Dermis blood vessel endothelial cell (primary cell): ENCODE measurements at regions not wholly inside any gene's neighbourhood (a gene's known extent, or its start where the extent isn't known, plus 50 kb on each side); places are given as distances from the start of the nearest gene placed in this dataset.
"Not testable (repeated sequence)": the region's sequence is repeated elsewhere in the genome, so short reads cannot be mapped to it uniquely, and the experiment has no call there.

Source experiments
- DNase-seq: peaks from one replicate; pipeline ENCODE4 v3.0.0; 2010

- DNase-seq: not testable (repeated sequence)
Observed at GRCh38 chr4:186847429-186848131, 123.9 kb upstream of the FAT1 start.

DNA sequence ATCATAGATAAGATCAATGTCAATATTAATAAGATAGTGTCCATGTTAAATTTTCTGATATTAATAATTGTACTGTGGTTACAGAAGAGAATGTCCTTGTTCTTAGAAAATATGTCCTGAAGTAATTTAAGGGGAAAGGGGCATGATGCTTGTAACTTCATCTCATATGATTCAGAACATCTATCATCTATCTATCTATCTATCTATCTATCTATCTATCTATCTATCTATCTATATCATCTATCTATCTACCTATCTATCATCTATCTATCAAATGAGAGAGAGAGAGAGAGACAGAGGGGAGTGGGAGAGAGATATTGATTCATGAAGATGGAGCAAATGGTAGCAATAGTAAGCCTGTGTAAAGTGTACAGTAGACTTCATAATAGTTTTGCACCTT is 124.8 kb upstream of the FAT1 start:
- DNase-seq: no peak

DNA sequence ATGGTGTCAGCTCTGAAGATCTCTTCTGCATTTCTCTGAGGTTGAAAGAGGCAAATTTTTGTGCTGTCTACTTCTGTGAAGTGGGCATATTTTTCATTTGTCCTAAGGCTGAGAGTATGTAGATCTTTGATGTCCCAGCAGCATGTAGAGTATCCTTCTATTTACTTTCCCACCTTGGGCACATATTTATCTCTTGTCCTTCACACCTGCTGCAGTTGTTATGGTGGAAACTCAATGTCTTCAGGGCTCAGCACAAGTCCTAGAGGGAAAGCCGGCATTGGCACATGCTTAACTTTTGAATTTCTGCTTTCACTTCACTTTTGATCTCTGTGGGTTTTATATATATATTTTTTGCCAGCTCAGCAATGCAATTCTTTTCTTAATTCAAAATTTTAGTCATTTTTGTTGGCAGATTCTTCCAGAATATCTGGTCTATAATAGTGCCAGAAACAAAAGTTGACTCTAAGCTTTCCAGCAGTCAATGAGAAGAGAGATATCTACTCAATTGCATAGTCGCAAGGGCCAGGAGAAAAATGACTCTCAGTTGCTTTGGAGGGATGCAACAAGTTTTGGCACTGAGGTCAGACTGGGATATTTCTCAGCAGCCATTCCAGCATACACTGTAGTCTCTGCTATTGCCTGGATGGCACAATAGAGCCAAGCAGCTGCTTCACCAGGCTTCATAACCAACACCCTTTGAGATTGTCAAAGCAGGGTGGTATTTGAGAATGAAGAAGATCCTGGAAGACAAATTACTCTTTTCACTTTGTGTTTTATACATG is 127.8 kb upstream of the FAT1 start:
- DNase-seq: no peak

DNA sequence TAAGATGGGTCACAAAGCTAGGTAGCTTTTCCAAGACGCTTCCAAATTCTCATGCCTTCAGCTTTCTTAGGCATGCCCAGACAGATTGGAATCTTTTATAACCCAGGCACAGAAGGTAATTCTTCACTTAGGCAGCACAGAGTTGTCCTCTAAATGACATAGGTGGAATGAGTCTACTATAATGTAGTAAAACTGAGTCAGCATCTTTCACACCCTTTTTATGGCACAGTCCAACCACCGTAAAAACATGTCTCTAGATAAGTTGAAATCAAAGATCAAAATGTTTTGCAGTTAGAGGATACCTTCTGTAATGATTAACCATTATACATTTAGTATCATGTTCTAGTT is 128.4 kb upstream of the FAT1 start:
- DNase-seq: no peak

DNA sequence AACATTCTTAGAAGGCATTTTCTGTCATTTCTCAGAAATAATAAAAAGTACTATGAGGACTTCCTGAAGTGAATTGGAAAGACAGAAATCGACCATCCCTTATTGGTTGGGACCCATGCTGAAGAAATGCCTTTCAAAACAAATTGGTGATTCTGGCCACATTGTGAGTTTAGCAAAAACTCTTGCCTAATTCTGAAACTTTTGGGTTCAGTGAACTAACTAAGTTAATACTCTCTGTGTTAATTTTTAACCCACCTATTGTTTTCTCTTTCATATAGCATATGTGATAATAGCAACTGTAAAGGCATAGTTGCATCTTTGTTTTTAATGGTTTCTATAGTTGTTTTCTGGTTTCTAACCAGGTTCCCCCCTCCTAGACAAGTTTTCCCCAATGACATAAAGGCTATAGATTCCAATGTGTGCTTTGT is 129.3 kb upstream of the FAT1 start:
- DNase-seq: no peak

- no peak for DNase-seq
Observed at GRCh38 chr4:186854256-186854655, 130.6 kb upstream of the FAT1 start.

DNA sequence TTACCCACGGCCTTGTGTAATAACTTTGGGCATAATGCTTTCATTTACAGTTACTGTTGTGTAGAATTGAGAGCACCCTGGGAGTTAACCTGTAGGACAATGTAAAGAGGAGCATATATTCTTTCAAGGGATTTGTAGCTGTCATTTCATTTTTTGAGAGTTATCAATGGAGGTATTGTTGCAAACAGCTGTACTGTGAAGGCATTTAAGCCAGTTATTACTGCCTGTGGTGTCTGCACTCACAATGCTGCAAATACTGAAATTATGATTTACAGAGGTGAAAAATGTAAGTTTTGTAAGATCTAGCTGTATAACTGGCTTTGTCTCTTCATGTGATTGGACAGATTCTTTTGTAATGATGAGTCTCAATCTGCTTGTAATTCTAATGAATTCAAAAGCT is 131.5 kb upstream of the FAT1 start:
- DNase-seq: no peak

DNA sequence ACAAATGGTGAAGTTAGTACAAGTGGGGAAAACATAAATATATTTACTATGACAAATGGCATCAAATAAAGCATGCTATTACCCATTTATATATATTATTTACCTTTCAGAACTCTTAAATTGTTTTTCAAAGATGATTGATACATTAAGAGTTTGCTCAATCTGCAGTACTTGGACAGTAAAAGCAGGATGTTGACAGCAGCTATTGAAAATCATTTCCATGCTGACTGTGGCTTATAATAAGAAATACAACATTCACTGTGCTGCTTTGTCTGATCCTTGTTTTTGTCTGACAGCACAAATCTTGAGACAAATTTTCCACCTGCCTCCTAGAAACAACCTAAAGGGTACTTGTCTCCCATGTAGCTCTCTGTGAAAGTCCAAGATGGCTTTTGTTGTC is 134.1 kb upstream of the FAT1 start:
- no peak for DNase-seq

- no peak for DNase-seq
Observed at GRCh38 chr4:186858355-186858754, 134.7 kb upstream of the FAT1 start.

DNA sequence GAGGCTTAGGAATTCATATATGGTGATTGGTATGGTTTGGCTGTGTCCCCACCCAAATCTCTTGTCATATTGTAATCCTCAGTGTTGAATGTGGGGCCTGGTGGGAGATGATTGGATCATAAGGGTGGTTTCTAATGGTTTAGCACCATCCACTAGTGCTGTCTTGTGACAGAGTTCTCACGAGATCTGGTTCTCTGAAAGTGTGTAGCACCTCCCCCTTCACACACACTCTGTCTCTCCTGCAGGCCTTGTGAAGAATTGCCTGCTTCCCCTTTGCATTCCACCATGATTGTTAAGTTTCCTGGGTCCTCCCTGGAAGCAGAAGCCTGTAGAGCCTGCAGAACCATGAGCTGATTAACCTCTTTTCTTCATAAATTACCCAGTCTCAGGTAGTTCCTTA is 135.8 kb upstream of the FAT1 start:
- no peak for DNase-seq

DNA sequence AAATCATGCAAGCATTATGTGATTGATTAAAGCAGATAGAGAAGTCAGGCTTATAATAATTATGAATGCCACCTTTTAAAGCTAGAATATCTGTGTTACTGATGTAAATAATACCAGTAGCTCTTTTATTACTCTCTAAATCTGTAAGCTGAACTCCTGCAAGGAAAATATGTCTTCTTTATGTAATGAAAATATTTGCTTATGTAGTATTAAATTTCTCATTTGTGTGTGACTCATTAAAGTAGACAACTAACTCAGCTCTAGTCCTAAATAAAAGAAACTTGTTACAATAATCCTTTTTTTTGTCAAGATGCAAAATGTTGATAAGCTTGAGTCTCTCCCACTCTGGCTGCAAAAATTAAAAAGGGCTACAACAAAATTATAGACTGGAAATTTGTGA is 137.7 kb upstream of the FAT1 start:
- no peak for DNase-seq

DNA sequence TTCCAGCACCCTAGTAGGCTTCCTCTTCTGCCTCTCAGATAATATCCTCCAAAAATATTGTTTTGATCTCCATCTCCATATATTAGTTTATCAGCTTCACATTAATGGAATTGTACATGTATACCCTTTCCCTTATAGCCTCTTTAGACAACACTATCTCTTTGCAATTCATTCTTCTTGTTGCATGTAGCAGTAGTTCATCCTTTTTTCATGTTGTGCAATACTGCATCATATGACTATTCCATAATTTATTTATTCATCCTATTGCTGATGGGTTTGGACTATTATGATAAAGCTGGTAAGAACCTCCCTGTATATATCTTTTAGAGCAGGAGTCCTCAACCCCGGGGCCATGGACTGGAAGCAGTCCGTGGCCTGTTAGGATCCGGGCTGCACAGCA is 148.2 kb upstream of the FAT1 start:
- DNase-seq: no peak

GRCh38 chr4:186873095-186873494 is 149.4 kb upstream of the FAT1 start:
- not testable (repeated sequence) for DNase-seq

GRCh38 chr4:186875476-186875875 is 151.8 kb upstream of the FAT1 start:
- no peak for DNase-seq

DNA sequence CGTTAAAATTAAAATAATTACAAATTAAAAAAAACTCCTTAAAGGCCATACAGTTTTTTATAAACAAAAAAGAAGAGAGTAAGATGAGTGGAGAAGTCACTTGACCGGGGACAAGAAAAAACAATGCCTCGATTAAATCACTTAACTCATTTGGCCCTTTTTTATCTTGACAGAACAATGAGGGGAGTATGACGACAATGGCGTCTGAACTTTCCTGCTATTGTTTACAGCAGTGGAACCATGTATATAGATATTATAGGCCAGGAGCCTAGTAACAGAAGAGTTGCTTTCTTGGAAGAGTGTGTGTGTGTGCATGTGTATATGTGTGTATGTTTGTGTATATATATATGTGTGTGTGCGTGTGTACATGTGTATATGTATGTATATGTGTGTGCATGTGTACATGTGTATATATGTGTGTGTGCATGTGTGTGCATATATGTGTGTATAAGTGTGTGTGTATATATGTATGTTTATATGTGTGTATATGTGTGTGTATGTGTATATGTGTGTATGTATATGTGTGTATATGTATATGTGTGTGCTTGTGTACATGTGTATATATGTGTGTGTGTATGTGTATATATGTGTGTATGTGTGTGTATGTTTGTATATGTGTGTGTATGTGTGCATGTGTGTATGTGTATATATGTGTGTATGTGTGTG is 153.4 kb upstream of the FAT1 start:
- DNase-seq: no peak

GRCh38 chr4:186878203-186878776 is 154.6 kb upstream of the FAT1 start:
- DNase-seq: no peak

DNA sequence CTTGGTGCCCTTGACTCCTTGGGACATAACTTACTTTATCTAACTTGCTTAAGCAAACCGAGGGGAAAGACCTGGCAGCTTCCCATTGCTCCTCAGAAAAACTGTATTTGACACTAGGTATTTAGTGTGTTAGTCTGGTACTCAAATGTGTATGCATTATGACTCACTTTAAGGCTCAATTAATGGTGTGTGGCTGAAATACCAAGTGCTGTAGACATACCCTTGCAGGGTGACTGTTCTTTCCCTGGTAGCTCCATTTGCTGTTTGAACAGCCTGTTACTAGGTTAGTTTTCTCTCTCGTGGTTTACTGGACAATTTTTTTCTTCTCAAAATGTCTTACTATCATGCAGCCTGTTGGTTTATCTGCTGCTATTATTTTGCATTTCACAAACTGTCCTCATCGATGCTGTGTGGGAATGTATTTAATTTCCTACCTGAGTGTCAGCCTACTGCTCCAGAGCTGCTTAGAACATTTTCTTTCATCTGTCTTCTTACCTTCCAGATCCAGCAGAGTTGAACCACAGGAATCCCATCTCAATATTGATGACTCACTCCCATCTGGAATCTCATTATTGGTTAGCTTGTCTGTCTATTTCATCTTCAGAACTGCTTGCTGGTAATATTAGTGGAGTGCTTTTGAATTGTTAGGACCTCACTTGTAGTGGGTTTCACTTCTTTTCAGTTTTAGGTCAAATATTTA is 158.0 kb upstream of the FAT1 start:
- DNase-seq: no peak

DNA sequence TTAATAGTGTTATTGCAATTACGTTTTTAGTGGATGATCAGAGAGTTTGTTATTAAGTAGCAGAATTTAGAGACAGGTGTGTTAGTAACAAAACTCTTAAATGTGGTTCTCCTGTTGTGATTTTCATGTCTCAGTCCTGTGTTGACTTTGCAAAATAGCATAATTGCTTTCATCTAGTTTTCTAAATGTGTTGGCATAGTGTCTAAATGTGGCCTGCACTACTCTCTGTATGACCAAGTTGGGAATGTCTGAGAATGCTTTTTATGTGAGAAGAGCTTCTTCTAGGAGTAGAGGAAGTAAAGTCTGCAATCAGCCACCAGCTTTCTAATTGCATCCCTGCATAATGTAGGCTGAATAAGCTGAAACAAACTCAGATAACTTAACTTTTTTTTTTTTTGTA is 158.6 kb upstream of the FAT1 start:
- DNase-seq: no peak

GRCh38 chr4:186885289-186885688 is 161.6 kb upstream of the FAT1 start:
- no peak for DNase-seq

DNA sequence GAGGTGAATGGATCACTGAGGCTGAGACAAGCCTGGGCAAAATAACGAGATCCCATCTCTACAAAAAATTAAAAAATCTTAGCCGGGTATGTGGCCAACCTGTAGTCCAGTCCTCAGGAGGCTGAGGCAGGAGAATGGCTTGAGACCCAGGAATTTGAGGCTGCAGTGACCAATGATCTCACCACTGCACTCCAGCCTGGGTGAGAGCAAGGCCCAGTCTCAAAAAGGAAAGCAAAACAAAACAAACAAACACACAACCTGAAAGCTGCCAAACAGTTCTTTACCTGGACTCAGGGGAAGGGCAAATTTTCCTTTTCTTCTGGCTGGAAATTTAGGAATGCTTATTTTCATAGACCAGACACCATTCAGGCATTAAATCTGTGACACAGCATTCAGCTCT is 163.1 kb upstream of the FAT1 start:
- DNase-seq: no peak

DNA sequence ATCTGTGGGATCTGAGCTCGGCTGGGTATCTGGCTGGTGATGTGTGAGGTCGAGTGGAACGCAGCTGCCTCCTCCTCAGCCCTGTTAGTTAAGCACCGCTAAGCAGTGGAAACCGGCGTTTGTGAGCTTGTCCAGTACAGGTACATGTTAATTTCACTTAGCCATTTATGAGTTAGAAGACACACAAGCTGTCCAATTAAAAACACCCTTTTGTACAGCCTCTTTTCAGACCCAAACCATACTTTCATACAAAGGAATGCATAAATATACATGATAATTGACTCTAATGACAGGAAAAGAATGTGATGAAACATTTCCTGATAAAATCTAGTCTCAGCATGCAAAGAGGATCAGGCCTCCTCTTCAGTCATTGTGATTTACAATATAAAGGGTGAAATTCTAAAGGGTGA is 163.6 kb upstream of the FAT1 start:
- no peak for DNase-seq

DNA sequence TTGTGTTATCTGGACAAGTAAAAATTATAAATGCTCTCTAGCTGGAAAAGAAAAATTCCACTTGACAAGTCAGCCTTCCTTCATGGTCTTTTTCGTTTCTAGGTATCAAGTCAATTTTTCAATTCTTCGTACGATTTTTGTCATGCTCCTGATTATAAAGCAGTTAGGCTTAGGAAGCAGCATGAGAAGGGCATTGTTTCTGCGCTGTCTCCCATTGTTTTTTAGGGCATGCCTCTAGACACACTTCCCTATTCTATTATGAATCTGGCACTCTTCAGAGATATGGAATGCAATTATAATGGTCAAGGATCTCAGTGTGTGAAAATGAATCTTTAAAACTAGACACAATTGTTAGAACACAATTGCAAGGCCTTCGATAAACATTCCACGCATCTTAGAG is 164.1 kb upstream of the FAT1 start:
- no peak for DNase-seq
